HepG2 (cell line): ENCODE measurements at regions not wholly inside any gene's neighbourhood (a gene's known extent, or its start where the extent isn't known, plus 50 kb on each side); places are given as distances from the start of the nearest gene placed in this dataset.

ENCODE experiments used
- EZH2 ChIP-seq: conservative IDR thresholded peaks from 2 replicates; pipeline ENCODE4 v1.6.1; 2012; ENCODE audit warnings: mild to moderate bottlenecking, low read depth, low read length, moderate library complexity
- SIN3A ChIP-seq: IDR thresholded peaks from 2 replicates; pipeline ENCODE4 v1.6.1; 2011; ENCODE audit warnings: low read depth, mild to moderate bottlenecking, control low read depth, low read length, borderline replicate concordance
- ZBTB7A ChIP-seq: sonication (generic); formaldehyde crosslinking; IDR thresholded peaks from 2 replicates; pipeline ENCODE4 v1.8.0; 2022; ENCODE audit warnings: mild to moderate bottlenecking, missing genetic modification reagents
- ZNF180 ChIP-seq: sonication (generic); formaldehyde crosslinking; IDR thresholded peaks from 2 replicates; pipeline ENCODE4 v1.4.0; 2020; ENCODE audit warnings: low read depth, missing genetic modification reagents, borderline replicate concordance
- TF ChIP-seq, protein P1 (sequence below): sonication (generic); formaldehyde crosslinking; IDR thresholded peaks from 2 replicates; pipeline ENCODE4 v1.4.0; 2020; ENCODE audit warnings: mild to moderate bottlenecking, missing genetic modification reagents

DNA sequence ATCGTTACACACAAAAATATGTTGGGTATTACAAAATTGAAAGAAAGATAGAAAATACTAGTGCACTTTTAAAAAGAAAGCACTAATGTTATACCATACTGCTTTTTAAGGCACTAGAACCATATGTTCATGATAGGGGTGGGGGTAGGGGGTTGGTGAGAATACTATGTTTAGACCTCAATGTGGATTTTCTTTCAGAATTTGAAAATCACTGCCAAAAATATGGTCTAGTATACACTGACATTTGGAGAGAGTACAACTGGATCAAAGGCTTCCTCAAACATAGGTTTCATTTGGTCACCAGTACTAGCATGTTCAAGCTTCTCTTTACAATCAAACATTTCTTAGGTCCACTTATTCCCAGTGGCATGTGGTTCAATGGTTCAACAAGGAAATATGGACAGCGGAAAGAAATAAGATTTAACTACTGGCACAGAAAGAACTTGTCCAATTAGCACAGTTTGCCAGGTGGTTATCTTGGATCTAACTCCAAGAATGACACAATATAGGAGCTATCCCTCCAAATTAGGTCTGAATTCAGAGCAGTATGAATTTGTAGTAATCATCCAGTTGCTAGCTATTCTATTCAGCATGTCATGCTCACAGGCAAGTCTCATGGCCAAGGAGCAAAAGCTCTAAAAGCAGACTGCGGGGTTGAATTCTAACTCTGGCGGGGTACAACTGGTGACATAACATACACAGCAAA, 139.3 kb downstream of the SLC24A2 start:
- TF ChIP-seq EZH2, result no peak
- TF ChIP-seq, protein P1, sequence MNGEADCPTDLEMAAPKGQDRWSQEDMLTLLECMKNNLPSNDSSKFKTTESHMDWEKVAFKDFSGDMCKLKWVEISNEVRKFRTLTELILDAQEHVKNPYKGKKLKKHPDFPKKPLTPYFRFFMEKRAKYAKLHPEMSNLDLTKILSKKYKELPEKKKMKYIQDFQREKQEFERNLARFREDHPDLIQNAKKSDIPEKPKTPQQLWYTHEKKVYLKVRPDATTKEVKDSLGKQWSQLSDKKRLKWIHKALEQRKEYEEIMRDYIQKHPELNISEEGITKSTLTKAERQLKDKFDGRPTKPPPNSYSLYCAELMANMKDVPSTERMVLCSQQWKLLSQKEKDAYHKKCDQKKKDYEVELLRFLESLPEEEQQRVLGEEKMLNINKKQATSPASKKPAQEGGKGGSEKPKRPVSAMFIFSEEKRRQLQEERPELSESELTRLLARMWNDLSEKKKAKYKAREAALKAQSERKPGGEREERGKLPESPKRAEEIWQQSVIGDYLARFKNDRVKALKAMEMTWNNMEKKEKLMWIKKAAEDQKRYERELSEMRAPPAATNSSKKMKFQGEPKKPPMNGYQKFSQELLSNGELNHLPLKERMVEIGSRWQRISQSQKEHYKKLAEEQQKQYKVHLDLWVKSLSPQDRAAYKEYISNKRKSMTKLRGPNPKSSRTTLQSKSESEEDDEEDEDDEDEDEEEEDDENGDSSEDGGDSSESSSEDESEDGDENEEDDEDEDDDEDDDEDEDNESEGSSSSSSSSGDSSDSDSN (CRISPR knock-in tag), result no peak
- no peak for TF ChIP-seq SIN3A
- no peak for TF ChIP-seq ZNF180 (CRISPR knock-in tag)
- no peak for TF ChIP-seq ZBTB7A (CRISPR knock-in tag)
